Loucy (cell line): ENCODE measurements at regions not wholly inside any gene's neighbourhood (a gene's known extent, or its start where the extent isn't known, plus 50 kb on each side); places are given as distances from the start of the nearest gene placed in this dataset.

Experiments used
- CTCF ChIP-seq: fragments of 200-600 bp; sonication (generic); conservative IDR thresholded peaks from 2 replicates; pipeline ENCODE4 v1.5.1; 2014; ENCODE audit warnings: mild to moderate bottlenecking, antibody characterized with exemption, low read length
- EZH2phosphoT487 ChIP-seq: fragments of 200-600 bp; IDR thresholded peaks from 2 replicates; pipeline ENCODE4 v1.6.1; 2018; ENCODE audit warnings: antibody characterized with exemption, mild to moderate bottlenecking, moderate library complexity, borderline replicate concordance

GRCh38 chr5:103910786-103911185 is 348.2 kb upstream of the NUDT12 start:
- TF ChIP-seq CTCF: no peak
- no peak for TF ChIP-seq EZH2phosphoT487
